ENCODE measurements at regions not wholly inside any gene's neighbourhood (a gene's known extent, or its start where the extent isn't known, plus 50 kb on each side); places are given as distances from the start of the nearest gene placed in this dataset.

GRCh38 chr1:238898856-238899255, 487.5 kb upstream of the CHRM3 start:
- peaks cover 33% of the 10 kb centered on the region for H3K9me3 Mint-ChIP-seq
- no peak overlapping the region for H3K4me3 Mint-ChIP-seq
- TF ChIP-seq CTCF (IDR thresholded peaks at IDR 0.05; ENCODE audit: unreplicated experiment): no peak
- H3K36me3 Mint-ChIP-seq: no peaks in the 10 kb centered on the region
- no peaks in the 10 kb centered on the region for H3K4me1 Mint-ChIP-seq
- peaks cover 9% of the 10 kb centered on the region for H3K27me3 Mint-ChIP-seq (ENCODE audit: low read depth)
- no peak overlapping the region for H3K27ac Mint-ChIP-seq
- DNase-seq (ENCODE audit: low spot score in 2 of 2, unreplicated experiment in 2 of 2): no peak

- Mint-ChIP-seq H3K36me3 (no peaks in the 10 kb centered on the region), H3K4me3 (no peak overlapping the region), H3K4me1 (no peaks in the 10 kb centered on the region), H3K27ac (no peak overlapping the region), H3K9me3 (peaks cover 12% of the 10 kb centered on the region), H3K27me3 (ENCODE audit: low read depth) (peaks cover 9% of the 10 kb centered on the region)
- DNase-seq (ENCODE audit: low spot score in 2 of 2, unreplicated experiment in 2 of 2): no peak
- TF ChIP-seq CTCF (IDR thresholded peaks at IDR 0.05; ENCODE audit: unreplicated experiment): no peak
These were observed 490.5 kb upstream of the CHRM3 start for GRCh38 chr1:238895911-238896310.

GRCh38 chr1:238892612-238893011, 493.8 kb upstream of the CHRM3 start:
- Mint-ChIP-seq H3K9me3 (peaks cover 5% of the 10 kb centered on the region), H3K4me3 (no peak overlapping the region), H3K36me3 (no peaks in the 10 kb centered on the region), H3K27ac (no peak overlapping the region), H3K4me1 (no peaks in the 10 kb centered on the region), H3K27me3 (ENCODE audit: low read depth) (peaks cover 9% of the 10 kb centered on the region)
- DNase-seq (ENCODE audit: low spot score in 2 of 2, unreplicated experiment in 2 of 2): no peak
- TF ChIP-seq CTCF (IDR thresholded peaks at IDR 0.05; ENCODE audit: unreplicated experiment): no peak

- no peaks in the 10 kb centered on the region for H3K36me3 Mint-ChIP-seq
- H3K27me3 Mint-ChIP-seq (ENCODE audit: low read depth): no peaks in the 10 kb centered on the region
- H3K4me3 Mint-ChIP-seq: no peak overlapping the region
- TF ChIP-seq CTCF (IDR thresholded peaks at IDR 0.05; ENCODE audit: unreplicated experiment): no peak
- DNase-seq (ENCODE audit: low spot score in 2 of 2, unreplicated experiment in 2 of 2): no peak
- no peaks in the 10 kb centered on the region for H3K4me1 Mint-ChIP-seq
- no peak overlapping the region for H3K27ac Mint-ChIP-seq
- no peaks in the 10 kb centered on the region for H3K9me3 Mint-ChIP-seq
These were observed 524.9 kb upstream of the CHRM3 start for GRCh38 chr1:238861342-238862066.

- Mint-ChIP-seq H3K4me3 (no peak overlapping the region), H3K27me3 (ENCODE audit: low read depth) (no peaks in the 10 kb centered on the region), H3K9me3 (peaks cover 30% of the 10 kb centered on the region), H3K27ac (no peak overlapping the region), H3K36me3 (peaks cover 4% of the 10 kb centered on the region), H3K4me1 (no peaks in the 10 kb centered on the region)
- no peak for DNase-seq (ENCODE audit: low spot score in 2 of 2, unreplicated experiment in 2 of 2)
- no peak for TF ChIP-seq CTCF (IDR thresholded peaks at IDR 0.05; ENCODE audit: unreplicated experiment)
These were observed 552.4 kb upstream of the CHRM3 start for GRCh38 chr1:238833919-238834318.

All from mesothelial cell of epicardium (in vitro differentiated cells).